OCI-LY3 (cell line): ENCODE measurements at regions not wholly inside any gene's neighbourhood (a gene's known extent, or its start where the extent isn't known, plus 50 kb on each side); places are given as distances from the start of the nearest gene placed in this dataset.

Source experiments
- CTCF ChIP-seq: fragments of 200-600, 300-600 bp; sonication (generic); IDR thresholded peaks from 2 replicates; pipeline ENCODE4 v1.5.1; 2014; ENCODE audit warnings: antibody characterized with exemption, low read length, low read depth
- EZH2phosphoT487 ChIP-seq: fragments of 200-600 bp; shearing (Covaris generic); IDR thresholded peaks from 2 replicates; pipeline ENCODE4 v1.6.1; 2018; ENCODE audit warnings: antibody characterized with exemption, mixed run types, low read depth

- TF ChIP-seq CTCF: no peak
- TF ChIP-seq EZH2phosphoT487: no peak
These were observed 276.3 kb downstream of the TFEC start for GRCh38 chr7:115754226-115754625.
